GM21529 (cell line): ENCODE measurements at regions not wholly inside any gene's neighbourhood (a gene's known extent, or its start where the extent isn't known, plus 50 kb on each side); places are given as distances from the start of the nearest gene placed in this dataset.

Experiments
- ATAC-seq: cut with Tn5 transposase; IDR thresholded peaks from one replicate; pipeline ENCODE4 v1.9.1; 2021; ENCODE audit not compliant: unreplicated experiment

GRCh38 chr6:54787825-54788224, 58.7 kb upstream of the FAM83B start:
- no peak for ATAC-seq
